ENCODE measurements at regions not wholly inside any gene's neighbourhood (a gene's known extent, or its start where the extent isn't known, plus 50 kb on each side); places are given as distances from the start of the nearest gene placed in this dataset.

GRCh38 chr1:17907999-17908398 lies 152.9 kb downstream of the ACTL8 start:
- DNase-seq = no peak

GRCh38 chr1:17908945-17909344 lies 153.8 kb downstream of the ACTL8 start:
- DNase-seq = no peak

DNA sequence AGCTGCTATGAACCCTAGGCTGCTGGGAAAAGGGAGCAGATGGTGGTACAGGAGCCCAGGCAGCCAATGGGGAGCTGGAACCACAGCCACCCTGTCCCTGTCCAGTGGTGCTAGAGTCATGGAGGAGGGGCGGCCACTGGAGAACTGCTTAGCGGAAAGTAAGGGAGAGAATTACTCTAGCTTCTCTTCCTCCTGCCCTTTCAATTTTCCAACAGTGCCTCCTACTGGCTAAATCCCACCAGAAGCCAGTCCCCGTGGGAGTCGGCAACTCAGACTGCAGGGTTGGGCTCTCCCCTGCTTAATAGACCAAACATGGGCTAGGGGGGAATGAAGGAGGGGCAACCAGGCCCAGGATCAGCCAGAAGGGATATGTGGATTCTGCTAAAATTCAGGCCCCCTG lies 154.5 kb downstream of the ACTL8 start:
- peak; percentile 11 for DNase-seq

- DNase-seq = no peak
These were observed 156.7 kb downstream of the ACTL8 start for GRCh38 chr1:17911791-17912190.

GRCh38 chr1:17912491-17912890 lies 157.4 kb downstream of the ACTL8 start:
- DNase-seq = no peak

- DNase-seq = no peak
These were observed 158.4 kb downstream of the ACTL8 start for GRCh38 chr1:17913326-17914115.

DNA sequence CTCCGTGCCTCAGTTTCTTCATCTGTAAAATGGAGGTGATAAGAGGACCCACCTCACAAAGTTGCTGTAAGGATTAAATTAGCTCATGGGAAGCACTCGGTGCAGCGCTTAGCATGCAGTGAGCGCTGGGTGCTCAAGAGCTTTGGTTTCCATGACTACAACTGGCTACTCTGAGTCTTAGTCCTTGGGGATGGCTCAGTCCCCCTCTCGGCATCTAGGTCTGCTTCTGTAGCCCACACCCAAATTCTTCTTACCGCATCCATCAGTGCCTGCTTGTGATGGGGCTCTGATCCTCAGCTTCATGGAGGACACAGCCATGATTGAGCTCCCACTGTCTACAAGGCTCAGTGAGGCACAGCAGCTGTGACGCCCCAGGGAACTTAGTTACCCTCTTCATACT lies 159.0 kb downstream of the ACTL8 start:
- DNase-seq = no peak

DNA sequence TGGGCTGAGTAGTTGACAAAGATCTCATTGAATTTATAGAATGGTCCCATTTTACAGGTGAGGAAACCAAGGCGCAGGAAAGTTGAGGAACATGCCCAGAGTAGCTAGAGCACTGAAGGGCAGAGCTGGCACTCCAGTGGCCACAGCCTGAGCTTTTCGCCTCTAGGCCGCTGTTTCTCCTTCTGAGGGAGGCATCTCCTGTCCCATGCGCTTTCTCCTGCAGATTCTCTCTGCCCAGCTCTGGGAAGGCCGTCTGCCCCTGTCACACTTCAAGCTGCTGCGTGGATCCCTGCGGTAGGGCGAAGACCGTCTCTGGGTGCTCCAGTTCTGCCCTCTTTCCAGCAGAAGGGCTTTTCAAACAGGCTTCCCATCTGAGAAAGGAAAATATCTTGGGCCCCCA lies 159.9 kb downstream of the ACTL8 start:
- DNase-seq = no peak

GRCh38 chr1:17915511-17916197 lies 160.5 kb downstream of the ACTL8 start:
- no peak for DNase-seq

DNA sequence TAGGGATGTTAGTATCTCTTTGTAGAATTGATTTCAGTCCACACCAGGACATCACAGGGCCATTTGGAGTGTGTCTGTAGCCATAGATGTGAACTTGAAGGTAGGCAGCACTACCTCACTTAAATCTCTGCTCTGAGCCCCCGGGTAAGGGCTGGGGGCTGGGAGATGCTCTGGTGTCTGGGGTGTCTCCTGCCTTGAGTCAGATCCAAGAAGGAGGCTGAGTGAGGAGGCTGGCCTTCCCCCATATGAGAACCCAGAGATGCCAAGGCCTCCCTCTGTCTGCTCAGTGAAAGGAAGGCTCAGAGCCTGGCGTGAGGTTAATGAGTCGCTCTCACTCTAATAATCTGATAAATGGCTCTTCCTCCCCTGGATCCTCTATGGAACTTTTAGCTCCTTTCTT lies 161.6 kb downstream of the ACTL8 start:
- DNase-seq = no peak

GRCh38 chr1:17919525-17920439 lies 164.6 kb downstream of the ACTL8 start:
- peak; percentile 44 for DNase-seq

GRCh38 chr1:17920881-17921640 lies 165.9 kb downstream of the ACTL8 start:
- no peak for DNase-seq

DNA sequence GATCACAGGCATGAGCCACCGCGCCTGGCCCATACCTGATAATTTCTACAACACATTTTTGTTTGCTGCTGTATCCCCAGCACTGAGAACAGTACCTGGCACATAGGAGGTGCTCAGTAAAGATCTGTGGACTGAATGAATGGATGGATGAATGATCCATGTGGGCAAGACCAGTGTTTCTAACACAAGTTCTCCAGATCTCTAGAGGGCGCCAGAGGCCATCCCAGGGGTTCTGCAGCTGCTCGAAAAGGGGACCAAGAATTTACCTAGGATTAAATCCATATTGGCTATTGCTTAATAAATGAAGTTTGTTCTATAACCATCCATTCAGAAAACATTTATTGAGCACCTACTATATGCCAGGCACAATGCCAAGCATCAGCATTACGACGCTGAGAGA lies 167.7 kb downstream of the ACTL8 start:
- DNase-seq = no peak

DNA sequence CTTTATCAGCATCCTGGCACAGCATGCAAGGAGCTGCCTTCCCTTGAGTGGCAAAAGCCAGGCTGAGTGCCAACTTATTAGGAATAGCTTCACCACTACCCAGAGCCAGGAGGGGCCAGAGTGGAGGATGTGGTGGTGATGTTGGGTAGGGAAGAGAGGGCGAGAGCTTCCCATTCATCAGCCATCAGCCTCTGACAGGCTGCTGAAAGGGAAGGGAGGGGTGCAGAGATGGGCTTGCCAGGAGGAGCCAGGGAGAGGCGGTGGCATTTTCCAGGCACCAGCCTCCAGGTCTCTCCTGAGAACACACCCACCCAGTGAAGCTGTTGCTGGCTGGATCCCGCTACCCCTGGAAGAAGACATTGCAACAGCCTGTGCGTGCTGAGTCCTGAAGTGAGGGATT lies 168.5 kb downstream of the ACTL8 start:
- no peak for DNase-seq

GRCh38 chr1:17924578-17924977 lies 169.4 kb downstream of the ACTL8 start:
- DNase-seq = no peak

DNA sequence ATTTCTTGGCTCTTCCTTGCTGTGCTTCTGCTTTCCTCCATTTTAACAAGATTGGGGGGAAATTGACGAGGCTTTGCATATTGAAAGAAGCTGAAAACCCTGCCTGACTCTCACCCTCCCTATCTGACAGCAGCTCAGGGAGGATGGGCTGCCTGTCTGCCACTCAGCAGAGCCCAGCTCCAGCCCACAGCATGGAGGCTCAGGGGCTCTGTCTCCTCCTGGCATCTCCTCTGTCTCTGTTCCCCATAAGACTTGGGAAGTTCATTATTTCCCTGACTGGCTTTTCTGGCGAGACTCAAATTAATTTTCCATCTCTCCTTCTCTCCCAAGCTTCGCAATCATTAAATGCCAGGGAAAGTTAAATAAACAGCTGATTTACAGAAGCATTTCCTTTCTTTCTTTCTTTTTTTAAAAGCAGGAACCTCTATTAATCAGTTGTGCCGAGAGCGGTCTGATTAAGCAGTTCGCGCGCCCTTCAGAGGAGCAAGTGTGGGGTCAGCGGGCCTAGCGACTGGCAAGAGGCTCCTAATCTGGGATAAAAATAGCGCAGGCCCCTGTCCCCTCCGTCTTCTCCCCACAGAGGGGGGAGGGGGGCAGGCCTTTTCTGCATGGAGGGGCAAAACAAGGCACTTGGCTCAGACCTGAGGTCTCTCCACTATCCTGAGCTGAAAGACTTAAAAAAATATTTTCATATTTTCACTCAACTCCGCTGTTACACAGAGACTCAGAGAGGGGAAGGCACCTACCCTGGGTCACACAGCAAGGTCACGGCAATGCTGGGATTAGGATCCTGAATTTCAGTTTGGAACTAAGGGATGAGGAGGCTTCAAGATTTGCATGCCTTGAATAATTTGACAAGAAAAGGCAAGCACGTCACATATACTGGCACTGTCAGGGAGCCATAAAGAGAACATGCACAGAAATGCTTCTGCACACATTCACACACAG lies 170.4 kb downstream of the ACTL8 start:
- DNase-seq = no peak

GRCh38 chr1:17926906-17927305 lies 171.8 kb downstream of the ACTL8 start:
- DNase-seq = no peak

DNA sequence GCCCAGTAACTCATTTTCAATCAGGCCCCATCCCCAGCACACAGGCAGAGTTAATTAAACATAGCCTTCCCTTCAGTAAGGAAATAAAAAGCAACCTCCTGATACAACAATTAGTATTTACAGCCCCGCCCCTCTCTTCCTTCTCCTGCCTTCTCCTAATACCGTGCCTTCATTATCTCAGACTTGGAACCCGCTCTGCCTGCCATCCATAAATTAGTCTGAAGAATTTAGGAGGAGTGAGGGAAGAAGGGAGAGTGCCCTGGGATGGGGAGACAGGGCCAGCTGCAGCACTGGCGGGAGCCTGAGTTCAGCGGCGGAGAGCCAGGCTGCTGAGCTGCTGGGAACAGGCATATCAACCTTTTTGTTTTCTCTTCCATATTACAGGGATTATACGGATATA lies 172.8 kb downstream of the ACTL8 start:
- no peak for DNase-seq

DNA sequence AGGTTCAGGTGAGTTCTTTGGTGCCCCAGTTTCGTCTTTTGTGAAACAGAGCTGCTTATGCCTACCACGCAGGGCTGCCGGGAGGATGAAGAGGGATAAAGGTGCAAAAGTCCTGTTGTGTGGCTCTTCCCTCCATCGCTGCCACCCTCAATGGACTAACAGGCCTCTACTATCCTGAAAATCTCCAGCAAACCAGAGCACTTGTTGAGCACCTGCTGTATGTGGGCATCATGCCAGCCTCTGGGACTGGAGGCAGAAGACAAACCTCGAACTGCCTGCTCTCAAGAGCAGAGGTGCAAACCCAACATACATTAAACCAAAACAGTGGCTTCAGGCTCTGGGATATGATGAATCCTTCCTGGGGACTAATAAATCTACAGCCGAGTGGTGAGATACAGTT lies 174.1 kb downstream of the ACTL8 start:
- DNase-seq = no peak

GRCh38 chr1:17930635-17931034 lies 175.5 kb downstream of the ACTL8 start:
- no peak for DNase-seq

- no peak for DNase-seq
These were observed 175.4 kb upstream of the IGSF21 start for GRCh38 chr1:17932164-17932563.
